ENCODE measurements at regions not wholly inside any gene's neighbourhood (a gene's known extent, or its start where the extent isn't known, plus 50 kb on each side); places are given as distances from the start of the nearest gene placed in this dataset.

DNA sequence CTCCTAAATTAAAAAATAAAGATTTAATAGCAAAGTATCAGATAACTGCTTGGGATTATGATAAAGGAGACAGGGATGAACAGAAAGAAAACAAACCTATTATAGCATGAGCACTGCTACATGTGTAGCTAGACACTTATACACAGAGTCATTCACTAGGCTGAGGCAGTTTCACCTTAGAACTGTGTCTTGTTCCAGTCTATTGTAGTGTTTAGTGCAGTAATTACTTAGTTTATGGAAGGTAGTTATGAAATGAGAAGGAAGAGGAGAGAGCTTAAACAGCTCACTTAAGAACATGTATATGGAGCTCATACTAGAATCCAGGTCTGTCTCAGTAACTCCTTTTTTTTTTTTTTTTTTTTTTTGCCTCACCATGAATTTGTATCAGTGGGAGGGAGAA lies 441.4 kb downstream of the PDCD6IP start:
- DNase-seq (ENCODE audit: low spot score) = no peak

DNA sequence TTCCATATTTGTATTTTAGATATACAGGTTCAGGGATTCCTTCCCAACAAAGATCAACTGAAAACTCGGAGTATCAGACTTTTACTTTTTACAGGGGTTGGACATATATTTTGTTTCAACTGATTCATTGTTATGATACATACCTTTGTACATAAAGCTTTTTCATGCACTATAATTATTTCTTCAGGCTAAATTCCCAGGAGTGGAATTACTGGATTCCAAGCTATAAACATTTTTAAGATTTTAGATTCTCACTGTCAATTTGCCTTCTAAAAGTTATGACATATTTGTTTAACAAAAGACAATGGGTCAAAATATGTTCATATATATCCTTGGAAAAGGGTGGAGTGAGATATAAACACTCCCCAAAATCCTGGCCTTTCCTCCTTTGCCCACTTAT lies 449.0 kb downstream of the PDCD6IP start:
- no peak for DNase-seq (ENCODE audit: low spot score)

DNA sequence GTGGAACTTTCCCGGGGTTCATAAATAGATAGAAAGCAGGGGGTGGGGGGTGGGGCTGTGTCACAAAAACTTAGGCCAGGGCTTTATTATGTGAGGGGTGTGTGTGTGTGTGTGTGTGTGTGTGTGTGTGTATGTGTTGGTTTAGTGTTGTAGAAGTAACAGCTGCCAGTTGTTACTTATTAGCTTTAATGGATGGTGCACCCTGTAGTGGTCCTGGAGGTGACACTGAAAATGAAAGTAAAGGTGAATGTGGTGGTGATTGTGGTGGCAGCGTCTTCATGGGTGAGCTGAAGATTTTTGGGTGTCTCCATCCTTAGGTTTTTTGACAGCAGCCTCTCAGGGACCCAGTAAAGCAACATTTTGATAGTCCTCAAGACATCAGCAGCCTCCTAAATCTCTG lies 449.9 kb downstream of the PDCD6IP start:
- no peak for DNase-seq (ENCODE audit: low spot score)

DNA sequence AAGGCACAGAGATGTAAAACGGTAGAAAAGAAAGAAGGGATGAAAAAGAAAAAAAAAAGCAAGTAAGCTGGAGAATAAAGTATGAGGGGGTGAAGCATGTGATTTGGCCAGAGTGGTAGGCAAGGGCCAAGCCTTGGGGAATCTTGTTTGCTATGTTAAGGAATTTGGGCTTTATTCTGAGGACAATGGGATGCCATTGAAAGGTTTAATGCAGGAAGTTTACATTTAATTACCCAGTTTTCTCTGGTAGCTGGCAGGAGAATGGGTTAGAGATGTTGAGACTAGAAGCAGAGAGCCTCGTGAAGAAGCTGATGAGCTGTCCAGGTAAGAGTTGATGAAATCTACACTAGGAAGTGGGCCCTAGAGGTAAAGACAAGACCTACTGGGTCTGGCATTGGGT lies 455.9 kb downstream of the PDCD6IP start:
- no peak for DNase-seq (ENCODE audit: low spot score)

DNA sequence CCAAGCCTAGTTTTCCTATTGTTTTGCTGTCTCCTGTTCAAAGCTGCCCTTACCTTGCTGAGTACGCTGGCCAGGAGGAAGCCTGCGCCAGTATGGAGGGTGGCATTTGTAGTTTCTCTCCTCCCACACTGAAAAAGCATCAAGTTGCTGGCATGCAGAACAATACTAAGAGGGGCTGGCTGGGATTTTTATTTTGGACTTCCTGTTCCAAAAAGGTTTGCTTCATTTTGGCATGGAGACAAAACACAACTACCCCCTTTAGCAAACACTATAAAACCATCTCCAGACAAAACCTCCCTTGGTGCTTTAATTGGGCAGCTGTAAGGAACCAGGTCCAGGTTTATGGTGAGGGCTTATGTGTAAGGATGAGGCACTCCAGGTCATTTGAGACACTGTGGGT lies 457.6 kb downstream of the PDCD6IP start:
- DNase-seq (ENCODE audit: low spot score) = no peak

DNA sequence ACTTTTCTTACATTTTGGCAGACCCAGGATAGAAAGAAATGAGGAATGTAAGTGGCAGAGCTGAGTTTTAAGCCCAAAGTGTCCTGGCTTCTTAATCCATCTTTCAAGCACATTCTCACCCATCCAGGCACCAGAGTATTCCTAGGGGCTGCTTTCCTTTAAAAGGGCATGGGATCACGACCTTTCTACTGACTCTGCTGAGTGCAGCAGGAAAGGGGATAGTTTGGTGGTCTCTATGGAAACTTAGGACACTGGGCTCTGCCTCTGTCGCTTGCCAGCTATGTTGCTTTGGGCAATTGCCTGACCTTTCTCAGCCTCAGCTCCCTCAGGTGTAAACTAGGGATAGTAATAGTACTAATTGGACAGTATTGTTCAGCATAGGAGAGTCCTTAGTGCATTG lies 458.4 kb downstream of the PDCD6IP start:
- no peak for DNase-seq (ENCODE audit: low spot score)

DNA sequence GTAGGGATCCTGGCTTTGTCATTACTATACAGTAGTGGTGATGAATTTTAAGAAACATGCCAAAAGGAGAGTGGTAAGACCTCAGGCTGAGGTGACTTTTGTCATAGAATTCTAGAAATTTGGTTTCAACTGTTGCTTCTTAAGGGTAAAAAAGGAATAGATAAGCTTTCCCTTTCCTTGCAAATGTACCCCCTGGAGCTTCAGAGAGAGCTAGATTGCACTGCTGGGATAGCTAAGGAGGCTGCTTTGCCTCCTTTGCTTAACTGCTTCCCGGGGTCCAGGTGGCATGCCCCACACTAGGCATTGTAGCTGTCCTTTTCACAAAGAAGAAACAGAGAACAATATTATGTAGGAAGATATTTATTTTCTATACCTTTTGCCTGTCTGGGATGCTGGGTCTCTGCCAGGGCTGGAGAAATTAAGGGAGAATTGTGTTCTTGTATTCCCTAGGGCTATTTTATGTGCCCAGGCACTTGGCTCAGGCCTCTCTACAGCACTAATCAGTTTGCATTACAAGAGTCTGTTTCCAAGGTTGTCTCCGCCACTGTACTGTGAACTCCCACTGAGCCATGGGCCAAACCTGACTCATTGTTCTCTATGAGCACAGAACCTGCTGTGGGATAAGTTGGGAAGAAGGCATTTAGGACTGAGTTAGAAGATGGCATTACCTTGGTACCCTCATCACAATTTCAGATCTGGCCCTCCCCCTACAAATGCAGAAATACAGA lies 460.0 kb downstream of the PDCD6IP start:
- no peak for DNase-seq (ENCODE audit: low spot score)

DNA sequence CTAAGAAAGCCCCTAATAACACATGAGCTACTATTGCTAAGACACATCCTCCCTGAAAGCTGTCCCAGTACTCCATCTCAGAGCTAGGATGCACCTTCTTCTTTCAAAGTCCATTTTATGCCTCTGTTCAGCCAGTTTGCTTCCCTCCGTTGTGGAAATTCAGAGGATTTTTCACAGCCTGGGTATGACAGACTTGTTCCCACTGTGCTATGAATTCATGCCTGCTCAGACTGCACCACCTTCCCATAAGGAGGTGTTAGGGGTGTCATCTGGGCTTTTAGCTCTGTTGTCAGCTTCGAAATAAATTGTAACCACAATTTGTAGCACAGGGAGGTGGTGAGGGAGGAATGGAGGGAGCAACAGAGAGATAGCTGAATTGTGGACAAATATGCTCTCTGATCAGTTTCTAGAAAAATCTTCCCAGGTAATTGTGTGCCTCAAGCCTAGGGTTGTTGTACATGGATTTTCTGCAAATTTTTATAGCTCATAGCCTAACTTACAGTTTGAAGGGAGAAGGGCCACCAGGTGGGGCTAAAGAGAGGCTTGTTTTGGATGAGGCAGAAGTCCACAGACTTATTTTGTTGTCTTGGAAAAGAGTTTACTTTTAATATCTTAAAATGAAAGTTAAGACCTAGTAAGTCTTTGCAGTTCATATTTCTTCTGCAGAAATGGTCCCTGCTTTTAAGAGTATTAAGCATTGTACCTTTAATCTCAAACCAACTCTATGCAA lies 462.0 kb downstream of the PDCD6IP start:
- DNase-seq (ENCODE audit: low spot score) = peak; percentile 57

DNA sequence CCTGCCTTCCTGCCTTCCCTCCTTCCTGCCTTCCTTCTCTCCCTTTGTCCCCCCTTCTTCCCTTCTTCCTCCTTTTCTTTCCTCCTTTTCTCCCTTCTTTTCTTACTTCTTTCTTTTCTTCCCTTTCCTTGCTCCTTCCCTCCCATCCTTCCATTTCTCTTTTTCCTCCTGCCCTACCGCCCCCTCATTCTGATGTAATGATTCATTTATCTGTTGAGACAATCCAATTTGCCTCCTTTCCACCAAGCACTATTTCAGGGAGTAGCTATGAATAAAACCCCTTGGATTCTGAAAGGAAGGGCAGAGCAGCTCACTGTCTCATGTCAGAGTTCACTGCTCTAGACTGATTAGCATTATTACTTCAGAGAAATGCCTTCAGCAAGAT lies 462.6 kb downstream of the PDCD6IP start:
- DNase-seq (ENCODE audit: low spot score) = no peak

DNA sequence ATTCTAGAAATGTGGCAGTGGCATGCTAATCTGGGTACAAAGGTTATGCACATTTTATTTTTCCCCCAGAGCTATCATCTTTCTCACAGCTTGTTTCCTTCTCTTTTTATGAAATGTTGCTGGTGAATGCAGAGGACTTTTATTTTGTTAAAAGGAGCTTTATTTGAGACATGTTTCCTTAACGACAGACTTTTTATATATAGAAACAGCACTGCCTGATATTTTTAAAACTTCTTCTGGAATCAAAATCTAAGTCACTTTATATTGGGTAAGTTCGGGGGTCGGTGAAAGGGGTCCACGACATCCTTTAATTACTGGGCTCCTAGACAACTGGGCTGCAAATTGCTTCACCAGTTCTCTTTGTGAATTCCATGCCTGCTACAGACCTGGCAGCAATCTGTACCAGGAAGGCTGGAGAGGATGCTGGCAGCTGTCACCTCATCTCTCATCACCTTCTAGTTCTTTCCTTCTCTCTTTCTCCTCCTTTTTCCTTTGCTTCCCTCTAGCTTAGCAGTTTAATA lies 464.7 kb downstream of the PDCD6IP start:
- DNase-seq (ENCODE audit: low spot score) = no peak

DNA sequence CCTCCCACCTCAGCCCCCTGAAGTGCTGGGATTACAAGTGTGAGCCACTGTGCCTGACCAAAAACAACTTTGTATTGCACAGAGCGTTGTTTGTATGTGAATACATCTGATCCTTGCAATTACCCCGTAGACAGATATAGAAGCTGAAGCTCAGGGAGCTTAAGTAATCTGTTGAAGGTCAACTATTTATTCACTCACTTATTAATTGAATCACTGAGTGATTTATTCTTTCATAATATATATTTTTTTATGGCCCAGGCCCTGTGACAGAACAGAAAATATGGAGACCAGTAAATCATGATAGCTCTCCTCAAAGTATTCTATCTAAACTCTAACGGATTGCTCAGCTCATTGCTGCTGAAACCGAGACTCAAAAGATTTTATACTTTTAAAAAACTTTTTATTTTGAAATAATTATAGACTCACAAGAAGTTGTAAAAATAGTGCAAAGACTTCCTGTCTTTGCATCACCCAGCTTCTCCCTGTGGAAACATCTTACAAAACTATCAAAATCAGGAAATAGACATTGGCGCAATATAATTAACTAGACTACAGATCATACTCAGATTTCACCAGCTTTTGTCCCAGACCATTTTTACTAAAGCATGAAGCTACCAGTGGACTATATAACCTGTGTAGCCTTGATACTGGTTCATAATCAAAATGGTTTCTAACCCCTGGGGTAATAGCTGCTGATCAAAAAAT lies 466.1 kb downstream of the PDCD6IP start:
- no peak for DNase-seq (ENCODE audit: low spot score)

DNA sequence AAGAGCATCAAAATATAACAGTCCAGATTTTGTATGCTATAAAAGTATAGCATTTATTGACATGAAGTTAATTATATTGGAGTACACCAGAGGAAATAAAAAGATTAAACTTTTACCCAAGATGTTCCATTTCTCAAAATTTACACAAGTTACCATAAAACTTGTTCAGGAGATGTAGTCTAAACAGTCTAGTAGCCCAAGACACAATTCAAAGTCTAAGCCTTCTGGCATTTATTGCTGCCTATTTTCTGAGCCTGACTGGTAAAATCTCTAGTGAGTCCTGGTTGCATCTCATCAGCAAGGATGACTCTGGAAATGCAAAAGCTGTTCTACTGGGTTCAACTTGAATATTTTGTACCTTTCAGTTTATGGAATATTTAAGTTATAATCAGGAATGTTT lies 468.7 kb downstream of the PDCD6IP start:
- DNase-seq (ENCODE audit: low spot score) = no peak

DNA sequence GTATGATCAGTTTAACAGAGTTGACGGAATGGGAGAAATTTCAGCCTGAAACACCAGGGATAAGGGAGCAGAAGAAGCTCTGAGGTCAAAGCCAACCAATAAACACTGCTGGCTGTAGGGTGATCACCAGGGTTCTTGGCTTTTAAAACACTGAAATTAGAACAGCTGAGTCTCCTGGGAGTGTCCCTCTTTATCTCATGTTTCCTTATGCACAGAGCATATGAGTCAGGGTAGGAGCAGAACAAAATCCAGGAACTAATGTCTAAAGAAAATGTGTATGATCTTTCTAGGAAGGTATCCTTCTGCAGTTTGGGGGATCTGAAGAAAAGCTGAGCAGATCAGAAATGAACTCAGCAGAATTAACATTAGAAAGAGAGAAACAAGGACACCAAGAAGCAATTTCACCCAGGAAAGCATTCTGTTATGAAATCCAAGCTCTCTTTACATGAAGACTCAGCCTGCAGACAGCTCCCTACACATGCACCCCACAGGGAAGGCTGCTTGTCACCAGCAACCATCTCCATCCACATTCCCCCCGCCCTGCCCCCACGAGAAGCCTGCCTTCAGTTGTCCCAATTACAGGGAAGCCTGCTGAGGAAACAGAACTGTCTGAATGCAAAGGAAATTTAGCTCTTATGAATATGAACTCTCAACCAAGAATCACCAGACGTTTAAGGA lies 469.7 kb downstream of the PDCD6IP start:
- no peak for DNase-seq (ENCODE audit: low spot score)

DNA sequence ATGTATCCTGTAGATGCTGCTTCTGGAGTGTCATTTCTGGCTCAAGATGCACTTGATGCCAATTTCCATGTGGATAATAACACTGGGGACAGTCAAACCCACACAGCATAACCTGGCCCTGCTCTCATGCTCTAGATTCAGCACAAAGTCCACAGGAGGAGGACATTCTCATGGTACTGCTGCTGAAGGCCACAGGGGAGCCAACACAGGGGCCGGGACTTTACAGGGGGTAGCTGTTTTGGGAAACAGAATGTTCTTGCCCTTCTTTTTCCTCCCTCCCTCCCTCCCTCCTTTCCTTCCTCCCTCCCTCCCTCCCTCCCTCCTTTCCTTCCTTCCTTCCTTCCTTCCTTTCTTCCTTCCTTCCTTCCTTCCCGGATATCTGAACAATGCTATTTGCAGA lies 477.4 kb downstream of the PDCD6IP start:
- no peak for DNase-seq (ENCODE audit: low spot score)

DNA sequence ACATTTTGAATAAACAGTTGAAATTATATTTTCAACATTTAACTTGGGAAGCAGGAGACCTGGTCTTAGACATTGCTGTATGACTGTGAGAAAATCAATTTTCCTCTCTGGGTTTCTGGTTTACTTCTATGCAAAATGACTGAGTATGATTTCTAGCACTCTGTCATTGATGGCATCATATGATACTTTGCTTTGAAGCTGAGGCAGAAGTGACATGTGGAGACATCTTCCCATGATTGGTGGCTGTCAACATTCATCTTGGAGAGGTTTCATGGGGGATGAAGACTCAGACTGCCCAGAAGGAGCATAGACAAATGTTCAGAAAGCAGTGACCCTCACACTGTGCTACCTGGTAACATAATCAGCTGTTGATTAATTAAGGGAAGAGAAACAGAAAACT lies 477.9 kb downstream of the PDCD6IP start:
- DNase-seq (ENCODE audit: low spot score) = no peak

DNA sequence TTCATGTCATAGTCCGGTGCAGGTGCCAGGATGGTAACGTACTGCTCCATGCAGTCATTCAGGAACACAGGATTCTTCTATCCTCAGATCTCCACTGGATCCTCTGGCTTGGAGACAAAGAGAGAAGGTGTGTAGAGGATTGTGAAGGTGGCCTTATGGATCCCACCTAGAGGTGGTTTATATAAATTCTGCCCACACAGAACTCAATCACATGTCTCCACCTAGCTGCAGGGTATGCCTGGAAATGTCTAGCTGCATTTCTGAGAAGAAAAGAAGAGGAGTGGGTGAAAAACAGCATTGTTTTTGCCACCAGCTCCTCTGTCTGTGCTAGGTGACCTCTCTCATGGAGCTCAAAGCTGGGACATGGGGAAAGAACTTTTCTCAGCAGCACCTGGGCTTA lies 478.7 kb downstream of the PDCD6IP start:
- no peak for DNase-seq (ENCODE audit: low spot score)

DNA sequence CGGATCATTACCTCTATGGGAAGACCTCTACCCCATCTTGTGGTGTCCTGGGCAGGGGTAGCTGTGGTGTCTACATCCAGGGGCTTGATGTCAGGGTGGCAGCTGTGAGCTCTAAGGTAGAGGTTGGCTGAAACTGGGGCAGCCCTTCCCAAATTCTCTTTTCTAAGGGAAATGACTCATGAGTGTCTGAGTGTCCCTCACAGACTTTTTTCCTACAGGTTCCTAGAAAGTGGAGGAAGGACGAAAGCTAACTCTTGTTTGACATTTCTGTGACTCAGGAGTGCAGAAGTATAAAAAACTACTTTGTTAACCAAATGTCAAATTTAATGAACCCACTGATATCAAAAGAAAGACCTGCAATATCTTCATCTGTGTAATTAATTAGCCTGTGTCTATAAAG lies 481.5 kb downstream of the PDCD6IP start:
- no peak for DNase-seq (ENCODE audit: low spot score)

DNA sequence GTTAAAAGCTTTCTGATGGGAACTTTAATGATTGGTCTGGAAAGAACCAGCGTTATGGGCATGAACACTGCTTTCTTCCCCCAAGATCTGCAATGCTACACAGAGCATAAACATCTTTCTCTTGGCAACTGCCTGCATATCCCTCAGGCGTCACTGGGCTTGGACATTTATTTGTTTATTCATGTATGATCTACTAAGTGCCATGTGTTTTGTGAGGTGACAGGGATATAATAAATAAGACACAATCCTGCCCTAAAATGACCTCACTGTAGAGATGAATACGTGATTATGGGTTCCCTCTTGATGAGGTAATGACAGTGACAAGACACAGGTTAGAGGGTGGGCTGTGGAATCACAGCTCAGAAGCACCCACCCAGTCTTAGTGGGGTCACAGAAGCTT lies 485.3 kb downstream of the PDCD6IP start:
- DNase-seq (ENCODE audit: low spot score) = no peak

DNA sequence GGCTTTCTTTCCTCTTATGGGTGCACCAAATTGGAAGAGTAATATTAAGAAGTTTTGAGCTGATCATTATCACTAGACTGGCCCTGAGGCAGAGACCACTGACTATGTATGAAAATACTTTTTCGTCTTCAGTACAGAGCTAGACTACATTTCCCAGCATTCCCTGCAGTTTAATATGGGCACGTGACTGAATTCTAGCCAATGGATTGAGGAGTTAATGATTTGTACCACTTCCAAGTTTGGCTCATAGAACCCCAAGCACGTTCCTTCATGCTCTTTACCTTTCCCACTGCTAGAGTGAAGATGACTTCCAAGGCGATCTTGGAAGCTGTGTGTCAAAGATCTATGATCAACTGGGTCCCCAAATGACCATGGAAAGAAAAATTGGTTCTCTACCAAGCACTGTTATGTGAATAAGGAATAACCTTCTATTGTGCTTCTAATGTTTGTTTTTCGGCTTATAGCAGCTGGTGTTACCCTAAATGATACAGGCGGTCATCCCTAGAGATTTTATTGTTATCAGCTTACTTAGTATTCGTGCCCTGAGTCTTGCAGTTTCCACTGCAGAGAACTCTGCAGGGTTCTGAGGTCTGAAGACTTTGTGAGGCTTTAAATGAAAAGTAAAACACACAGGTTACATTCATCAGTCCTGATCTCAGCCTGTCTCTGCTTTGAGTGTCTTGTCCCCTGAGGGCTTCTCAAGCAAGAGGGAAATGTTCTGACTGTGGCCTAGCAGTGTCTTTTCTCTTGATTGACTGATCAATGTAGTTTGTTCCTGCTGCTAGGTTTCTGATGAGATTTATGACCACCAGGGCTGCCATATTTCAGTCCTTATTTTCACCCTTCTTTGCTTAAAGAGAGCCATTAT lies 486.8 kb downstream of the PDCD6IP start:
- DNase-seq (ENCODE audit: low spot score) = no peak

DNA sequence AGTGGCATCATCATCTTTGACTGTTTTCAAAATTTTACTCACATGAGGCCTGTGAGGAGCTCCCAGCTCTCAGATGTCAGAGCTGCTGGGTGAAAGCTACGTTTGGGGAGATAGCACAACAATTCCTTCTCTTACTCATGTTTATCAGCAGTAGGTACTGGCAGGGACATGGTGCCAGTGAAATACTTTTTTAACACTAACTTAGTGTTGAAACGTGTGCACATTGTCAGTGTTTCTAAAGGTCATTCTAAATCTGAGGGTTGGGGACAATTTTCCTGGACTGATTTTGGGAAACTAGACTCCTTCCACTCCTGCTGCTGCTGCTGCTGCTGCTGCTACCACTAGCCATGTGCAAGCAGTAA lies 487.4 kb downstream of the PDCD6IP start:
- DNase-seq (ENCODE audit: low spot score) = no peak

DNA sequence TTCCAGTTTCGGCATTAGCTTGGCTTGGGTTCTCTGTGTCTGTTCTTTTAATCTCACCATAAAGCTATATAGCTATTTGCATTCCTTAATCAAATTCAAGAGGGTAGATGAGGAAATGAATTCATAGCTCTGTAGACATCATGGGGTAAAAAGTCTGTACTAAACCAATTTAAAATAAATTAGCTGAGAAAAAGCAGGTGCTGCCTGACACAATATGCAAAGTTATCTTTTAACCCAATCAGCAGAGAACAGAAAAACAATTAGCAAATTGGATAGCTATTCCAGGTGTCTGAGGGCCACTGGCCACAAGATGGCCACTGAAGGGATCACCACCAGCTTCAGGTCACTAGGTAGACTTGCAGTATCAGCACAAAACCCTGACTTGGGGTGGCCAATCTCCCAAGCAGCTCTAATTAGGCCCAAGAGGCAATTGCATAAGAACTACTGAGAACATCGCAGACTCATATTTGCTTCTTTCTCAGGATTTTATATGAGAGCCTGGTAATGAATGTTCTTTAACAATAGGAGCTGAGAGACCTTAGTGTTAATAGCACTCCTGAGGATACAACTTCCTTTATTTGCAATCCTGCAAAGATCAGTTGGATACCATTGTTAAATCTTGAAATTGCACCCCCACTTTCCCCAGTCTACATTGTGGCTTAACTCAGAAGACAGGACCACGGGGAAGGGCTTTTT lies 494.3 kb downstream of the PDCD6IP start:
- DNase-seq (ENCODE audit: low spot score) = no peak

All from ureter (tissue), 1 donor.